GM18511 (cell line): ENCODE measurements at regions not wholly inside any gene's neighbourhood (a gene's known extent, or its start where the extent isn't known, plus 50 kb on each side); places are given as distances from the start of the nearest gene placed in this dataset.
"Not testable (repeated sequence)": the region's sequence is repeated elsewhere in the genome, so short reads cannot be mapped to it uniquely, and the experiment has no call there.

Source experiments
- ATAC-seq: cut with Tn5 transposase; IDR thresholded peaks from one replicate; pipeline ENCODE4 v1.9.1; 2021; ENCODE audit warnings: mild to moderate bottlenecking, moderate library complexity; ENCODE audit not compliant: unreplicated experiment

- ATAC-seq, result peak; percentile 53
These were observed 51.2 kb upstream of the SEC16B start for GRCh38 chr1:178020968-178021640.

- ATAC-seq, result no peak
These were observed 52.1 kb upstream of the SEC16B start for GRCh38 chr1:178021950-178022349.

DNA sequence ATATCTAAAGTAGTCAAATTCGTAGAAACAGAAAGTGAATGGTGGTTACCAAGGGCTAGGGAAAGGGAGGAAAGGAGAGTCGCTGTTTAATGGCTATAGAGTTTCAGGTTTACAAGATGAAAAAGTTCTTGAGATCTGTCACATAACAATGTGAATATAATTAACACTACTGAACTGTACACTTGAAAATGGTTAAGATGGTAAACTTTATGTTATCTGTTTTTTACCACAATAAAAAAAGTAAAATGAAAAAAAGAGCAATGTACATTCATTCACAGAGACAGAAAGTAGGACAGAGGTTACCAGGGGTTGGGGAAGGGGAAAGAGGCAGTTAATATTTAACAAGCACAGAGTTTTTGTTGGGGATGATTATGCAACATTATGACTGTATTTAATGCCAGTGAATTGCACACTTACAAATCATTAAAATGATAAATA, 53.3 kb upstream of the SEC16B start:
- ATAC-seq, result peak; percentile 72

GRCh38 chr1:178024504-178024903, 54.6 kb upstream of the SEC16B start:
- ATAC-seq, result no peak

- no peak for ATAC-seq
These were observed 55.9 kb upstream of the SEC16B start for GRCh38 chr1:178025613-178026356.

GRCh38 chr1:178028841-178029481, 59.1 kb upstream of the SEC16B start:
- ATAC-seq, result no peak

DNA sequence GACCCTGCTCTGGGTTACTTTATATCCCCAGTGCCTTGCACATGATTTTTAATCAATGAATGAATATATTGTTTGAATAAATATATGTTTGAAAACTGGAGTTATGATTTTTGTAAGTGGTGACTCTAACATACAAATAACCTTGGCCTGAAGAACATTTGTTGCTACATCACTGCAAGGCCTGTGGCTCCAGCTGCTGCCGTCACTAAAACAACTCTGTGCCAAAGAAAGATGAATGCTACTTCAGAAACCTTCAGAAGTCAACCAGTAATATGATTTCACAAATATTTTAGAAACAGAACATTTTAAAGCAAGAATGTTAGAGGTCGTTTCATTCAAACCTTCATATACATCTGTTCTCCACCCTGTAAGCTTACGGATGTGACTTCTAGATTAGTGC, 60.6 kb upstream of the SEC16B start:
- no peak for ATAC-seq

DNA sequence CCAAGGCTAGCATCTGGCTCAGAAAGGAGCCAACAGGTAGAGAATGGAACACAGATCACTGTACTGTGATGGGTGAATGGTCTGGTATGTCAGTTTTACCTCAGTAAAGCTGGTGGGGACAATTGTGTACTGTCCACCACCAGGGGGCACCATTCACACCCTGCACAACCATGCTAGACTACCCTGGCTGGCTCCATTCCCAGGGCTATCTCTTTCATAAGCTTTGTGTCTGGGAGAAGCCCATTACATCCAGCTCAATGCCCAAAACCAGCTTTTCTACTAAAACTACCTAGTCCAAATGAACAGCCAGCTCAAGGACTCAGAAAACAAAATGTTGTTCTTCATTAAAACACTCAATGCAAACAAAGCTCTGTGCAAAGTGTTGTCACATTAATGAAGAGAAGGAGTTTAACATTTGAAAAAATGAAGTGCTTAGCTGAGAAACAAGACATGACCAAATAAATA, 62.0 kb upstream of the RASAL2 start:
- ATAC-seq, result peak; percentile 93

DNA sequence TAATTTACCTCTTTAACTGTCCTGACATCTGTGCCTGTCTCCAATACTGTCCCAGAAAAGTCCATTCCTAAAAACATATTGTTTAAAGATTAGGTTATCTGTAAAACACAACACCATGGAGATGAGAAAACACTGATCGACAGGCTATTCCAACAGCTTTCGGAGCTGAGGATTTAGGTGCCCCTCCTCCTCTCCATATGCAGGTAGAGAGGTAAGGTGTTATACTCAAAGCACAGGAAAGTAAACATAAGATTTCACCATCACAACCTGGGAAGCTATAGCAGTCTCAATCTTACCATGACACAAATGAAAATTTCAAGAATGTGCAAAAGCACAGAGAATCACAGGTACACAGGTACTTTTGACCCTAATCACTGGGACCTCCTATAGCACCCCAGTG, 60.9 kb upstream of the RASAL2 start:
- no peak for ATAC-seq

GRCh38 chr1:178034676-178035075, 59.2 kb upstream of the RASAL2 start:
- no peak for ATAC-seq

DNA sequence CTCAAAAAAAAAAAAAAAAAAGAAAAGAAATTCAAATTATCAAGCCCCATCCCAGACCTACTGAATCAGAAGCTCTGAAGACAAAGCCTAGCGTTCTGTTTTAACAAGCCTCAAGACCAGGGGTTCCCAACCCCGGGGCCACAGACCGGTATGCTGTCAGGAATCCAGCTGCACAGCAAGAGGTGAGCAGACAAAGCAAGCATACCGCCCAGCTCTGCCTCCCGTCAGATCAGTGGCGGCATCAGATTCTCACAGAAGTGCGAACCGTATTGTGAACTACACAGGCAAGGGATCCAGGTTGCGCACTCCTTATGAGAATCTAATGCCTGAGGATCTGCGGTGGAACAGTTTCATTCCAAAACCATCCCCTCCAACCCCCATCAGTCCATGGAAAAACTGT, 57.8 kb upstream of the RASAL2 start:
- no peak for ATAC-seq

DNA sequence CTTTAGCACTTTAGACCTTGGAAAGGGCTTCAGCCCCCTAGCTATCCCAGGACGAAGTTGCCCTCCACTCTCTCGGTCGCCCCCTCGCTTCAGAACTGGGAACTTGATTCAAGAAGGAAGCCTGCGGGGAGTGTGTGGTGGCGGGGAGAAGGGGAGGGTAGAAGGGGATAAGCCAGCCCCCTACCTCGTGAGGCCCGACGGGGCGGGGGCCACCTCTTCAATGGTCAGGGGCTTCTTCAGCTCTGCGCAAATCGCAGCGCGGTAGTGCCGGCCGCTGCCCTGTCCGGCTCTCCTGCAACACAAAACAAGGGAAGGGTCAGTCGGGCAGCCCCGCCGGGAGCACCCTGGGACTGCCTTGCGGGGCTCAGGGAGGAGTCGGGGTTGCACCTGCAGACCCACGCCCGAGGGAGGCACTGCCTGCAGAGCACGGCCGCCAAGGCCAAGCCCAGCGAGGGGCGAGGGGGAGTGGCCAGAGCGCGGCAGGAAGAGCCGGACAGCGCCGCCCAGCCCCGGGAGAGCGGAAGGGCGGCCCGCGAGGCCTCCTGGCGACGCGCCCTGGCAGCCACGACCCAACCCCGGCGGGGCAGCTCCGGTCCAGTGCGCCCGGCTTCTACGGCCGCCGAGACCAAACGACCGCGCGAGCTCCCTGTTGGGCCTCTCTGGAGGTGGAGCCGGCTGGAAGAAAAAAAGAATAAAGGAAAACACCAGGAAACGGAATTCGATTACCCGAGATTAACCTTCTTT, 56.2 kb upstream of the RASAL2 start:
- no peak for ATAC-seq

DNA sequence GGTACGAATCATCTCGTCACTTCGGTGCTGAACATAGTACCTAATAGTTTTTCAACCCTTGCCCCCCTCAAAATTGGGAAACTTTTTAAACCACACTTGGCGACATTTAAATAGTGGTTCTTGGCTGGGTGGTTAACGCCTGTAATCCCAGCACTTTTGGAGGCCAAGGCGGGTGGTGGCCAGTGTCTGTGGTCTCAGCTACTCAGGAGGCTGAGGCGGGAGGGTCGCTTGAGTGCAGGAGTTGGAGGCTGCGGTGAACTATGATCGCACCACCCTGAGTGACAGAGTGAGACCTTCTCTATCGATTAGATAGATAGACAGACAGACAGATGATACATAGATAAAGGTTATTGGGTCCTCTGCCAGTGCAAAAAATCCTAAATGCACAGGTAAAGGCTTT, 55.5 kb upstream of the RASAL2 start:
- ATAC-seq, result no peak

DNA sequence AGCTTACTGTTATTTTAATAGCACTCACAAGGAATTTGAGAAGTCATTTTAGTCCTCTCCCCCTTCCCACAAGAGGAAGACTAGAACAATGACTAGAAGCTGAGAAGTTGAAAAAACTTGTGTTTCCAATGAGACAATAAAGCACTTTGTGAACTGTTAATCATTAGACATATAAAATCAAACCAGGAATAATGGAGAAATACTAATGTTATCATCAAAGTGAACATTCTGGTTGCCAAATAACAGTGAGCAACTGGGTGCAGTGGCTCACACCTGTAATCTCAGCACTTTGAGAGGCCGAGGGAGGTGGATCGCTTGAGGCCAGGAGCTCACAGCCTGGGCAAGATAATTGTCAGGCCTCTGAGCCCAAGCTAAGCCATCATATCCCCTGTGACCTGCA, 54.0 kb upstream of the RASAL2 start:
- no peak for ATAC-seq

GRCh38 chr1:178043940-178044339, 50.0 kb upstream of the RASAL2 start:
- not testable (repeated sequence) for ATAC-seq
